ENCODE measurements at regions not wholly inside any gene's neighbourhood (a gene's known extent, or its start where the extent isn't known, plus 50 kb on each side); places are given as distances from the start of the nearest gene placed in this dataset.
"Not testable (repeated sequence)": the region's sequence is repeated elsewhere in the genome, so short reads cannot be mapped to it uniquely, and the experiment has no call there.

DNA sequence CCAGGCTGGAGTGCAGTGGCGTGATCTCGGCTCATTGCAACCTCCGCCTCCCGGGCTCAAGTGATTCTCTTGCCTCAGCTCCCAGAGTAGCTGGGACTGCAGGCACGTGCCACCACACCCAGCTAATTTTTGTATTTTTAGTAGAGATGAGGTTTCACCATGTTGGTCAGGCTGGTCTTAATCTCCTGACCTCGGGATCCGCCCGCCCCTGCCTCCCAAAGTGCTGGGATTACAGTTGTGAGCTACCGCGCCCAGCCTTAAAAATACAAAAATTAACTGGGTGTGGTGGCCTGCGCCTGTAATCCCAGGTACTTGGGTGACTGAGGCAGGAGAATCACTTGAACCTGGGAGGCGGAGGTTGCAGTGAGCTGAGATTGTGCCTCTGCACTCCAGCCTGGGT is 89.4 kb downstream of the UTRN start:
- TF ChIP-seq, protein P1, sequence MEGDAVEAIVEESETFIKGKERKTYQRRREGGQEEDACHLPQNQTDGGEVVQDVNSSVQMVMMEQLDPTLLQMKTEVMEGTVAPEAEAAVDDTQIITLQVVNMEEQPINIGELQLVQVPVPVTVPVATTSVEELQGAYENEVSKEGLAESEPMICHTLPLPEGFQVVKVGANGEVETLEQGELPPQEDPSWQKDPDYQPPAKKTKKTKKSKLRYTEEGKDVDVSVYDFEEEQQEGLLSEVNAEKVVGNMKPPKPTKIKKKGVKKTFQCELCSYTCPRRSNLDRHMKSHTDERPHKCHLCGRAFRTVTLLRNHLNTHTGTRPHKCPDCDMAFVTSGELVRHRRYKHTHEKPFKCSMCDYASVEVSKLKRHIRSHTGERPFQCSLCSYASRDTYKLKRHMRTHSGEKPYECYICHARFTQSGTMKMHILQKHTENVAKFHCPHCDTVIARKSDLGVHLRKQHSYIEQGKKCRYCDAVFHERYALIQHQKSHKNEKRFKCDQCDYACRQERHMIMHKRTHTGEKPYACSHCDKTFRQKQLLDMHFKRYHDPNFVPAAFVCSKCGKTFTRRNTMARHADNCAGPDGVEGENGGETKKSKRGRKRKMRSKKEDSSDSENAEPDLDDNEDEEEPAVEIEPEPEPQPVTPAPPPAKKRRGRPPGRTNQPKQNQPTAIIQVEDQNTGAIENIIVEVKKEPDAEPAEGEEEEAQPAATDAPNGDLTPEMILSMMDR (IDR thresholded peaks at IDR 0.05): not testable (repeated sequence)
- TF ChIP-seq POLR2A (IDR thresholded peaks at IDR 0.05): not testable (repeated sequence)
